ENCODE measurements at regions not wholly inside any gene's neighbourhood (a gene's known extent, or its start where the extent isn't known, plus 50 kb on each side); places are given as distances from the start of the nearest gene placed in this dataset.

- DNase-seq = no peak
Observed at GRCh38 chr1:190540366-190540765, 62.7 kb upstream of the BRINP3 start.

GRCh38 chr1:190551638-190552037, 74.0 kb upstream of the BRINP3 start:
- no peak for DNase-seq

GRCh38 chr1:190560161-190560681, 82.6 kb upstream of the BRINP3 start:
- no peak for DNase-seq

- DNase-seq = no peak
Observed at GRCh38 chr1:190563230-190563629, 85.6 kb upstream of the BRINP3 start.

- DNase-seq = no peak
Observed at GRCh38 chr1:190564117-190564516, 86.5 kb upstream of the BRINP3 start.

GRCh38 chr1:190578017-190578416, 100.4 kb upstream of the BRINP3 start:
- no peak for DNase-seq

GRCh38 chr1:190578526-190578925, 100.9 kb upstream of the BRINP3 start:
- DNase-seq = no peak

- DNase-seq = no peak
Observed at GRCh38 chr1:190579552-190580193, 102.0 kb upstream of the BRINP3 start.

- no peak for DNase-seq
Observed at GRCh38 chr1:190583862-190584261, 106.2 kb upstream of the BRINP3 start.

- no peak for DNase-seq
Observed at GRCh38 chr1:190588424-190588823, 110.8 kb upstream of the BRINP3 start.

- no peak for DNase-seq
Observed at GRCh38 chr1:190595438-190595837, 117.8 kb upstream of the BRINP3 start.

- DNase-seq = no peak
Observed at GRCh38 chr1:190597294-190597693, 119.6 kb upstream of the BRINP3 start.

GRCh38 chr1:190599670-190600069, 122.0 kb upstream of the BRINP3 start:
- DNase-seq = no peak

- DNase-seq = no peak
Observed at GRCh38 chr1:190602325-190602724, 124.7 kb upstream of the BRINP3 start.

- DNase-seq = no peak
Observed at GRCh38 chr1:190608282-190608681, 130.6 kb upstream of the BRINP3 start.

GRCh38 chr1:190615818-190616217, 138.2 kb upstream of the BRINP3 start:
- no peak for DNase-seq

GRCh38 chr1:190616235-190616634, 138.6 kb upstream of the BRINP3 start:
- no peak for DNase-seq

GRCh38 chr1:190619724-190620123, 142.1 kb upstream of the BRINP3 start:
- DNase-seq = no peak

- no peak for DNase-seq
Observed at GRCh38 chr1:190633488-190633887, 155.8 kb upstream of the BRINP3 start.

GRCh38 chr1:190634134-190634533, 156.5 kb upstream of the BRINP3 start:
- no peak for DNase-seq

GRCh38 chr1:190649553-190649952, 171.9 kb upstream of the BRINP3 start:
- DNase-seq = no peak

GRCh38 chr1:190658907-190659306, 181.2 kb upstream of the BRINP3 start:
- DNase-seq = no peak

GRCh38 chr1:190663962-190664361, 186.3 kb upstream of the BRINP3 start:
- DNase-seq = no peak

GRCh38 chr1:190665045-190665444, 187.4 kb upstream of the BRINP3 start:
- no peak for DNase-seq

GRCh38 chr1:190667914-190668313, 190.2 kb upstream of the BRINP3 start:
- DNase-seq = no peak

All from occipital lobe (tissue), 1 donor.